GM12874 (cell line): ENCODE measurements at regions not wholly inside any gene's neighbourhood (a gene's known extent, or its start where the extent isn't known, plus 50 kb on each side); places are given as distances from the start of the nearest gene placed in this dataset.

Source experiments
- CTCF ChIP-seq: IDR thresholded peaks from 2 replicates; pipeline ENCODE4 v1.5.1; 2011; ENCODE audit warnings: low read depth, mild to moderate bottlenecking, control low read depth, low read length, moderate library complexity; ENCODE audit not compliant: insufficient read depth

- TF ChIP-seq CTCF = no peak
Measured at GRCh38 chr13:102538938-102539337, 57.8 kb upstream of the TPP2 start.

GRCh38 chr13:102536695-102537485 lies 59.9 kb upstream of the TPP2 start:
- no peak for TF ChIP-seq CTCF

- no peak for TF ChIP-seq CTCF
Measured at GRCh38 chr13:102536196-102536595, 60.6 kb upstream of the TPP2 start.

- TF ChIP-seq CTCF = no peak
Measured at GRCh38 chr13:102530751-102531150, 66.0 kb upstream of the TPP2 start.

- TF ChIP-seq CTCF = no peak
Measured at GRCh38 chr13:102517959-102518358, 78.8 kb upstream of the TPP2 start.

- TF ChIP-seq CTCF = no peak
Measured at GRCh38 chr13:102510072-102510471, 86.7 kb upstream of the TPP2 start.

- no peak for TF ChIP-seq CTCF
Measured at GRCh38 chr13:102508411-102508810, 88.4 kb upstream of the TPP2 start.
